ENCODE measurements at regions not wholly inside any gene's neighbourhood (a gene's known extent, or its start where the extent isn't known, plus 50 kb on each side); places are given as distances from the start of the nearest gene placed in this dataset.

DNA sequence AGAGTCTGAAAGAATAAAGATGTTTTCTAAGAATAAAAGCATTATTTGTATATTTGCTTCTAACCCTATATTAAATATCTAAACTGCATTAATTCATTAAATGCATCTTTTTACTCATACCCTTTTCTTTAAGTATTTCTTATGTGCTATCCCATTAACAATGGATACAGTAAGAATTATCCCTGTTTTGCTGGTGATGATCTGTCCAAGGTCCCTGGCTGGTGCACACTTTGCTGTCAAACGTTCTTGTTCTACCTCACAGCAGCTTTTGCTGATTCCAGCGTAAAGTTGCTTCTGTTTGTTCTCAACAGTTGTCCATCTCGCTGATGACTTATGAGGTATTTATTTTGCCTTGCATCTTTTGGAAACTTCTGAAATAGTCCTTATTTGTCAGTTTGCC lies 504.0 kb downstream of the PLCL1 start:
- no peaks in the 10 kb centered on the region for H3K9me3 ChIP-seq
- H3K36me3 ChIP-seq: no peaks in the 10 kb centered on the region
- DNase-seq (no peak), ATAC-seq (no peak)
- H3K27ac ChIP-seq: no peak overlapping the region
- intact Hi-C loops (cut with DNase I; ENCODE audit: low total_unique reads): no loop called here
- no peaks in the 10 kb centered on the region for H3K4me1 ChIP-seq
- H3K4me3 ChIP-seq: no peak overlapping the region
- no peaks in the 10 kb centered on the region for H3K27me3 ChIP-seq
- in situ Hi-C loops (cut with MboI; ENCODE audit: low sequenced_read_pairs in 4 of 4): loop anchor here (10.0 to 25.0 kb wide), 3 partner anchors 1176 to 1429 kb away; no protein-coding TSS in a partner anchor
- no peak for TF ChIP-seq POLR2A (IDR thresholded peaks at IDR 0.05)
- TF ChIP-seq, protein P1, sequence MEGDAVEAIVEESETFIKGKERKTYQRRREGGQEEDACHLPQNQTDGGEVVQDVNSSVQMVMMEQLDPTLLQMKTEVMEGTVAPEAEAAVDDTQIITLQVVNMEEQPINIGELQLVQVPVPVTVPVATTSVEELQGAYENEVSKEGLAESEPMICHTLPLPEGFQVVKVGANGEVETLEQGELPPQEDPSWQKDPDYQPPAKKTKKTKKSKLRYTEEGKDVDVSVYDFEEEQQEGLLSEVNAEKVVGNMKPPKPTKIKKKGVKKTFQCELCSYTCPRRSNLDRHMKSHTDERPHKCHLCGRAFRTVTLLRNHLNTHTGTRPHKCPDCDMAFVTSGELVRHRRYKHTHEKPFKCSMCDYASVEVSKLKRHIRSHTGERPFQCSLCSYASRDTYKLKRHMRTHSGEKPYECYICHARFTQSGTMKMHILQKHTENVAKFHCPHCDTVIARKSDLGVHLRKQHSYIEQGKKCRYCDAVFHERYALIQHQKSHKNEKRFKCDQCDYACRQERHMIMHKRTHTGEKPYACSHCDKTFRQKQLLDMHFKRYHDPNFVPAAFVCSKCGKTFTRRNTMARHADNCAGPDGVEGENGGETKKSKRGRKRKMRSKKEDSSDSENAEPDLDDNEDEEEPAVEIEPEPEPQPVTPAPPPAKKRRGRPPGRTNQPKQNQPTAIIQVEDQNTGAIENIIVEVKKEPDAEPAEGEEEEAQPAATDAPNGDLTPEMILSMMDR (IDR thresholded peaks at IDR 0.05 in 4 of 5, conservative IDR thresholded peaks at IDR 0.05 in 1 of 5): no peak

DNA sequence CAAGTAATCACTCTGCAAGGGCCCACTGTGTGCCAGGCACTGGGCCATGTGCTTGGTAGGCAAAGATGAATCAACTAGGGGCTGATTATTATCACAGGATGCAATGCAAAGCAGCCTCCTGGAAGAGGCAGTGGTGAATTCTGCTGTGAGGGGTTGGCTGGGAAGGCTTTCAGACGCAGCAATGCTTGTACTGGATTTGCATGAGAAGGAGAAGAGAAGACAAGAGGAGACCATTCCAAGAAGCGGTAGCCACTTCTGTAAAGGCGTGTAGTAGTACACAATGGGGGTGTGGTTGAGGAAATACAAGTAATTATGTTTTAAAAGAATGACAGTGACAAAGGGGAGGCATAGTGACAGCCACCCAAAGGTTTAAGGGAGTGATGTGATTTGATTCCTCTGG lies 502.7 kb downstream of the PLCL1 start:
- TF ChIP-seq, protein P1 (IDR thresholded peaks at IDR 0.05 in 4 of 5, conservative IDR thresholded peaks at IDR 0.05 in 1 of 5): no peak
- no peak for TF ChIP-seq POLR2A (IDR thresholded peaks at IDR 0.05)
- in situ Hi-C loops (cut with MboI; ENCODE audit: low sequenced_read_pairs in 4 of 4): loop anchor here (10.0 to 25.0 kb wide), 3 partner anchors 1178 to 1430 kb away; no protein-coding TSS in a partner anchor
- ATAC-seq: no peak
- Histone ChIP-seq H3K9me3 (no peaks in the 10 kb centered on the region), H3K27ac (no peak overlapping the region), H3K36me3 (no peaks in the 10 kb centered on the region), H3K4me3 (no peak overlapping the region), H3K4me1 (no peaks in the 10 kb centered on the region), H3K27me3 (no peaks in the 10 kb centered on the region)
- DNase-seq: no peak
- intact Hi-C loops (cut with DNase I; ENCODE audit: low total_unique reads): no loop called here

DNA sequence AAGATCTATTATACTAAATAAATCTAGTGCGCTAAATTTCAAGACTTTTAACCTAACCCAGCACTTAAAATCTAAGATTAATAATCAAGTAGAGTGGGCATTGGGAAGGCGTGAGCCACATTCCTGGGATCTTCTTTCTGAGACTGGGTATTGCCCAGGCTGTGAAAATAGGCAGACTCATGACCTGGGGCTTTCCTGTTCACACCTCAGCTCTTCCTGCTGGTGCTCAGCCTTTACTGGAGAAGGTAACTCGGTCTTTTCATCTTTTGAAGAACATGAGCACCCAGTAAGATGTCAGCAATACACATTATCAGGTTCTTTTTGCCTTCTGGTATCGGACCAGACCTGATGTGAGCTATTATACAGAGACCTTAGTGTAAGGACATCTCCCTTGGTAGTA lies 500.5 kb downstream of the PLCL1 start:
- intact Hi-C loops (cut with DNase I; ENCODE audit: low total_unique reads): no loop called here
- no peak for TF ChIP-seq POLR2A (IDR thresholded peaks at IDR 0.05)
- TF ChIP-seq, protein P1 (IDR thresholded peaks at IDR 0.05 in 4 of 5, conservative IDR thresholded peaks at IDR 0.05 in 1 of 5): no peak
- H3K4me3 ChIP-seq: no peak overlapping the region
- no peaks in the 10 kb centered on the region for H3K4me1 ChIP-seq
- no peak for ATAC-seq
- no peaks in the 10 kb centered on the region for H3K9me3 ChIP-seq
- H3K36me3 ChIP-seq: no peaks in the 10 kb centered on the region
- no peaks in the 10 kb centered on the region for H3K27me3 ChIP-seq
- no peak for DNase-seq
- no peak overlapping the region for H3K27ac ChIP-seq
- in situ Hi-C loops (cut with MboI; ENCODE audit: low sequenced_read_pairs in 4 of 4): loop anchor here (10.0 to 25.0 kb wide), 3 partner anchors 1180 to 1432 kb away; no protein-coding TSS in a partner anchor

DNA sequence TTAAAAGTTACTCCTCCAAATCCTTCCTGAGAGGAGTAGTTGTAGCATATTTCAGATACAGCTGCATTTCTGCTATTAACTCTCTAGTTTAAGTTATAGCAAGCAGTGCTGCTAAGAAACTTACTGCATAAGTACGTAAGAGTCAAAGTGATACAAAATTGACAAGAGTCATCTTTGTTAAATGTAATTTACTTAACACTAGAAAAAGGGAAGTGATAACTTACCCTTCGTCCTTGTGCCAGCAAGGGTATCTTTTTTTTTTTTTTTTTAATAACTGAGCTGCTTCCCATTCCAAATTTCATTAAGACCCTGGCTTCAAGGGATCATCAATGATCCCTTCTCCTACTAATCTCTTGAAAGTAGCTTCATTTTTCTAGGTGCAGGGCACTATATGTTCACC lies 493.0 kb downstream of the PLCL1 start:
- no peak for ATAC-seq
- no peak for DNase-seq
- in situ Hi-C loops (cut with MboI; ENCODE audit: low sequenced_read_pairs in 4 of 4) (loop anchor here in 2 of 4 donors (5.0 to 25.0 kb wide), 2 partner anchors 485 to 495 kb away; partner anchors contain the start of gene PLCL1 (in 2 of the 2)), intact Hi-C loops (cut with DNase I; ENCODE audit: low total_unique reads) (no loop called here)
- Histone ChIP-seq H3K4me3 (no peak overlapping the region), H3K4me1 (no peaks in the 10 kb centered on the region), H3K27ac (no peak overlapping the region), H3K9me3 (no peaks in the 10 kb centered on the region), H3K36me3 (no peaks in the 10 kb centered on the region), H3K27me3 (no peaks in the 10 kb centered on the region)
- TF ChIP-seq, protein P1 (IDR thresholded peaks at IDR 0.05 in 4 of 5, conservative IDR thresholded peaks at IDR 0.05 in 1 of 5): no peak
- no peak for TF ChIP-seq POLR2A (IDR thresholded peaks at IDR 0.05)

Measured in gastrocnemius medialis (tissue), 4 donors.